Urinary bladder (tissue), 3 donors: ENCODE measurements at regions not wholly inside any gene's neighbourhood (a gene's known extent, or its start where the extent isn't known, plus 50 kb on each side); places are given as distances from the start of the nearest gene placed in this dataset.

Experiments used
- DNase-seq: peaks from one replicate; pipeline ENCODE4 v3.0.0-alpha.2; 2015; ENCODE audit errors: extremely low spot score
- H3K27ac ChIP-seq: one replicate; pipeline ENCODE4 v1.5.1; 2013; ENCODE audit warnings: low read depth, mild to moderate bottlenecking, moderate library complexity
- H3K36me3 ChIP-seq: one replicate; pipeline ENCODE4 v1.6.1; 2013; ENCODE audit warnings: mild to moderate bottlenecking, moderate library complexity; ENCODE audit not compliant: insufficient read depth
- H3K4me1 ChIP-seq: one replicate; pipeline ENCODE4 v1.6.1; 2013; ENCODE audit warnings: mild to moderate bottlenecking, moderate library complexity; ENCODE audit not compliant: insufficient read depth
- H3K4me3 ChIP-seq: one replicate; pipeline ENCODE4 v1.5.1; 2013; ENCODE audit warnings: low read depth, low read length
- WGBS: extraction: QIAGEN DNeasy Blood & Tissue Kit; methylation state at CpG from one replicate; pipeline ENCODE4 v1.1.7; 2013; 5-methylcytosine and 5-hydroxymethylcytosine counted together
- donor health status: healthy with polysubstance abuse.
- donor health status: healthy.

- Histone ChIP-seq H3K36me3 (no peaks in the 10 kb centered on the region), H3K27ac (no peak overlapping the region), H3K4me1 (no peaks in the 10 kb centered on the region), H3K4me3 (no peak overlapping the region)
- 52% methylated on average over 4 of the region's 4 CpGs for WGBS
- DNase-seq = no peak
These were observed 2010.2 kb upstream of the IGFBP7 start for GRCh38 chr4:59120287-59120814.

- no peak for DNase-seq
- Histone ChIP-seq H3K4me1 (no peaks in the 10 kb centered on the region), H3K4me3 (no peak overlapping the region), H3K27ac (no peak overlapping the region), H3K36me3 (no peaks in the 10 kb centered on the region)
- WGBS = 37% methylated on average over 2 of the region's 2 CpGs
These were observed 2012.4 kb upstream of the IGFBP7 start for GRCh38 chr4:59122626-59123025.

- WGBS = 92% methylated on average over 4 of the region's 4 CpGs
- Histone ChIP-seq H3K27ac (no peak overlapping the region), H3K4me3 (no peak overlapping the region), H3K4me1 (no peaks in the 10 kb centered on the region), H3K36me3 (no peaks in the 10 kb centered on the region)
- no peak for DNase-seq
These were observed 2016.0 kb upstream of the IGFBP7 start for GRCh38 chr4:59126159-59126558.

- Histone ChIP-seq H3K36me3 (no peaks in the 10 kb centered on the region), H3K4me3 (no peak overlapping the region), H3K27ac (no peak overlapping the region), H3K4me1 (no peaks in the 10 kb centered on the region)
- WGBS = 87% methylated on average over 5 of the region's 5 CpGs
- DNase-seq = no peak
These were observed 2016.8 kb upstream of the IGFBP7 start for GRCh38 chr4:59127006-59127405.

- H3K27ac ChIP-seq = no peak overlapping the region
- H3K36me3 ChIP-seq = no peaks in the 10 kb centered on the region
- WGBS = 70% methylated on average over 1 of the region's 1 CpG
- H3K4me1 ChIP-seq = no peaks in the 10 kb centered on the region
- DNase-seq = no peak
- no peak overlapping the region for H3K4me3 ChIP-seq
These were observed 2017.6 kb upstream of the IGFBP7 start for GRCh38 chr4:59127743-59128142.

- WGBS = 99% methylated on average over 1 of the region's 1 CpG
- H3K36me3 ChIP-seq = no peaks in the 10 kb centered on the region
- no peak overlapping the region for H3K27ac ChIP-seq
- DNase-seq = no peak
- no peak overlapping the region for H3K4me3 ChIP-seq
- H3K4me1 ChIP-seq = no peaks in the 10 kb centered on the region
These were observed 2025.2 kb upstream of the IGFBP7 start for GRCh38 chr4:59135248-59135985.

GRCh38 chr4:59161249-59161648 lies 2038.9 kb upstream of the ADGRL3 start:
- 76% methylated on average over 6 of the region's 6 CpGs for WGBS
- no peak for DNase-seq
- Histone ChIP-seq H3K4me3 (no peak overlapping the region), H3K4me1 (no peaks in the 10 kb centered on the region), H3K36me3 (no peaks in the 10 kb centered on the region), H3K27ac (no peak overlapping the region)

- WGBS = 63% methylated on average over 1 of the region's 1 CpG
- H3K4me1 ChIP-seq = no peaks in the 10 kb centered on the region
- H3K27ac ChIP-seq = no peak overlapping the region
- no peak for DNase-seq
- no peaks in the 10 kb centered on the region for H3K36me3 ChIP-seq
- no peak overlapping the region for H3K4me3 ChIP-seq
These were observed 2024.5 kb upstream of the ADGRL3 start for GRCh38 chr4:59175617-59176016.

GRCh38 chr4:59179372-59179771 lies 2020.8 kb upstream of the ADGRL3 start:
- no peak overlapping the region for H3K27ac ChIP-seq
- H3K4me1 ChIP-seq = no peaks in the 10 kb centered on the region
- no peak overlapping the region for H3K4me3 ChIP-seq
- no peak for DNase-seq
- H3K36me3 ChIP-seq = no peaks in the 10 kb centered on the region

- H3K4me3 ChIP-seq = no peak overlapping the region
- H3K27ac ChIP-seq = no peak overlapping the region
- 70% methylated on average over 11 of the region's 11 CpGs for WGBS
- no peaks in the 10 kb centered on the region for H3K4me1 ChIP-seq
- DNase-seq = no peak
- H3K36me3 ChIP-seq = no peaks in the 10 kb centered on the region
These were observed 2020.0 kb upstream of the ADGRL3 start for GRCh38 chr4:59180161-59180560.

- Histone ChIP-seq H3K27ac (no peak overlapping the region), H3K4me1 (no peaks in the 10 kb centered on the region), H3K36me3 (no peaks in the 10 kb centered on the region), H3K4me3 (no peak overlapping the region)
- no peak for DNase-seq
These were observed 2019.2 kb upstream of the ADGRL3 start for GRCh38 chr4:59180969-59181368.

- Histone ChIP-seq H3K27ac (no peak overlapping the region), H3K4me1 (no peaks in the 10 kb centered on the region), H3K36me3 (no peaks in the 10 kb centered on the region), H3K4me3 (no peak overlapping the region)
- no peak for DNase-seq
- 20% methylated on average over 2 of the region's 2 CpGs for WGBS
These were observed 2004.3 kb upstream of the ADGRL3 start for GRCh38 chr4:59195839-59196238.

GRCh38 chr4:59200992-59201391 lies 1999.1 kb upstream of the ADGRL3 start:
- Histone ChIP-seq H3K4me3 (no peak overlapping the region), H3K4me1 (no peaks in the 10 kb centered on the region), H3K36me3 (no peaks in the 10 kb centered on the region), H3K27ac (no peak overlapping the region)
- 73% methylated on average over 2 of the region's 2 CpGs for WGBS
- no peak for DNase-seq

GRCh38 chr4:59217910-59218631 lies 1982.1 kb upstream of the ADGRL3 start:
- Histone ChIP-seq H3K27ac (no peak overlapping the region), H3K36me3 (no peaks in the 10 kb centered on the region), H3K4me1 (no peaks in the 10 kb centered on the region), H3K4me3 (no peak overlapping the region)
- 74% methylated on average over 5 of the region's 5 CpGs for WGBS
- no peak for DNase-seq
